ENCODE measurements at regions not wholly inside any gene's neighbourhood (a gene's known extent, or its start where the extent isn't known, plus 50 kb on each side); places are given as distances from the start of the nearest gene placed in this dataset.

DNA sequence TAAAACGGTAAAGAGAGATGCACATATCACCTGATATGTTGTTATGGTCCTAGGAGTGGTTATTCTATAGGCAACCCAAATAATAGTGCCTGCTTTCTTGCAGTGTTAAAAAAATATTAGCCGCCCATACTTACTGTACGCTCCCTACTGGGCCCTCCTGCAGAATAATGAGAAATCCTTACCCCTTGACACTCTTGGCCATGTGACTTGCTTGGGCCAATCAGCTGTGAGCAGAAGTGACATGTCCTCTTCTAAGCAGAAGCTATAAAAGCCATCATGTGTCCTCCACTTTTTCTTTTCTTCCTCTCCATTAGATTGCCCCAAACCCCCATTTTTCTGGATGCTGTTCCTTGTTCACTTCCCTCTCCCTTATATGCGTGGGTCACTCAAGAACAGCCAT is 90.5 kb upstream of the SPRED2 start:
- H3K27ac ChIP-seq (ENCODE audit: low read length): no peak overlapping the region
- BruUV-seq (replicated peaks): no TSS peak
- in situ Hi-C loops (cut with HindIII; ENCODE audit: low pct_unique_long_range_greater_than_20kb, low sequenced_read_pairs) (no loop called here), intact Hi-C loops (cut with micrococcal nuclease; ENCODE audit: unreplicated experiment) (no loop called here)
- ChIA-PET POLR2A (interaction anchor here (1.2 kb wide), 1 partner anchor 12 kb away, joined by 3 read pairs; no protein-coding TSS in a partner anchor), CTCF (interaction anchor here (0.6 to 0.7 kb wide), 2 partner anchors 17 to 151 kb away, joined by 3 read pairs; no protein-coding TSS in a partner anchor)
- ATAC-seq (no peak), DNase-seq (ENCODE audit: low read depth, low spot score) (no peak)
- TF ChIP-seq TCF7L2 (IDR thresholded peaks at IDR 0.05; ENCODE audit: low read depth, low read length): no peak
- TF ChIP-seq SIN3A (IDR thresholded peaks at IDR 0.05; ENCODE audit: borderline replicate concordance, insufficient read depth, low read depth, low read length): no peak
- TF ChIP-seq, protein P1, sequence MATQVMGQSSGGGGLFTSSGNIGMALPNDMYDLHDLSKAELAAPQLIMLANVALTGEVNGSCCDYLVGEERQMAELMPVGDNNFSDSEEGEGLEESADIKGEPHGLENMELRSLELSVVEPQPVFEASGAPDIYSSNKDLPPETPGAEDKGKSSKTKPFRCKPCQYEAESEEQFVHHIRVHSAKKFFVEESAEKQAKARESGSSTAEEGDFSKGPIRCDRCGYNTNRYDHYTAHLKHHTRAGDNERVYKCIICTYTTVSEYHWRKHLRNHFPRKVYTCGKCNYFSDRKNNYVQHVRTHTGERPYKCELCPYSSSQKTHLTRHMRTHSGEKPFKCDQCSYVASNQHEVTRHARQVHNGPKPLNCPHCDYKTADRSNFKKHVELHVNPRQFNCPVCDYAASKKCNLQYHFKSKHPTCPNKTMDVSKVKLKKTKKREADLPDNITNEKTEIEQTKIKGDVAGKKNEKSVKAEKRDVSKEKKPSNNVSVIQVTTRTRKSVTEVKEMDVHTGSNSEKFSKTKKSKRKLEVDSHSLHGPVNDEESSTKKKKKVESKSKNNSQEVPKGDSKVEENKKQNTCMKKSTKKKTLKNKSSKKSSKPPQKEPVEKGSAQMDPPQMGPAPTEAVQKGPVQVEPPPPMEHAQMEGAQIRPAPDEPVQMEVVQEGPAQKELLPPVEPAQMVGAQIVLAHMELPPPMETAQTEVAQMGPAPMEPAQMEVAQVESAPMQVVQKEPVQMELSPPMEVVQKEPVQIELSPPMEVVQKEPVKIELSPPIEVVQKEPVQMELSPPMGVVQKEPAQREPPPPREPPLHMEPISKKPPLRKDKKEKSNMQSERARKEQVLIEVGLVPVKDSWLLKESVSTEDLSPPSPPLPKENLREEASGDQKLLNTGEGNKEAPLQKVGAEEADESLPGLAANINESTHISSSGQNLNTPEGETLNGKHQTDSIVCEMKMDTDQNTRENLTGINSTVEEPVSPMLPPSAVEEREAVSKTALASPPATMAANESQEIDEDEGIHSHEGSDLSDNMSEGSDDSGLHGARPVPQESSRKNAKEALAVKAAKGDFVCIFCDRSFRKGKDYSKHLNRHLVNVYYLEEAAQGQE (IDR thresholded peaks at IDR 0.05; ENCODE audit: insufficient read depth in 1 of 2, low read depth in 2 of 2, low read length in 1 of 2): no peak
- no peak for TF ChIP-seq POLR2AphosphoS5 (IDR thresholded peaks at IDR 0.05; ENCODE audit: low read depth, low read length)
- TF ChIP-seq, protein P2, sequence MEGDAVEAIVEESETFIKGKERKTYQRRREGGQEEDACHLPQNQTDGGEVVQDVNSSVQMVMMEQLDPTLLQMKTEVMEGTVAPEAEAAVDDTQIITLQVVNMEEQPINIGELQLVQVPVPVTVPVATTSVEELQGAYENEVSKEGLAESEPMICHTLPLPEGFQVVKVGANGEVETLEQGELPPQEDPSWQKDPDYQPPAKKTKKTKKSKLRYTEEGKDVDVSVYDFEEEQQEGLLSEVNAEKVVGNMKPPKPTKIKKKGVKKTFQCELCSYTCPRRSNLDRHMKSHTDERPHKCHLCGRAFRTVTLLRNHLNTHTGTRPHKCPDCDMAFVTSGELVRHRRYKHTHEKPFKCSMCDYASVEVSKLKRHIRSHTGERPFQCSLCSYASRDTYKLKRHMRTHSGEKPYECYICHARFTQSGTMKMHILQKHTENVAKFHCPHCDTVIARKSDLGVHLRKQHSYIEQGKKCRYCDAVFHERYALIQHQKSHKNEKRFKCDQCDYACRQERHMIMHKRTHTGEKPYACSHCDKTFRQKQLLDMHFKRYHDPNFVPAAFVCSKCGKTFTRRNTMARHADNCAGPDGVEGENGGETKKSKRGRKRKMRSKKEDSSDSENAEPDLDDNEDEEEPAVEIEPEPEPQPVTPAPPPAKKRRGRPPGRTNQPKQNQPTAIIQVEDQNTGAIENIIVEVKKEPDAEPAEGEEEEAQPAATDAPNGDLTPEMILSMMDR (IDR thresholded peaks at IDR 0.05): no peak
- H3K4me3 ChIP-seq (ENCODE audit: low read depth in 2 of 2, low read length in 2 of 2): no peak overlapping the region
- H3K4me1 ChIP-seq (ENCODE audit: control insufficient read depth, insufficient read depth, low read length): no peaks in the 10 kb centered on the region
- H3K36me3 ChIP-seq (ENCODE audit: control insufficient read depth, insufficient read depth, low read length): no peaks in the 10 kb centered on the region
- H3K9me3 ChIP-seq (ENCODE audit: control insufficient read depth, insufficient read depth, low read depth, low read length): no peaks in the 10 kb centered on the region
- no peaks in the 10 kb centered on the region for H3K27me3 ChIP-seq (ENCODE audit: control insufficient read depth, insufficient read depth, low read length)

DNA sequence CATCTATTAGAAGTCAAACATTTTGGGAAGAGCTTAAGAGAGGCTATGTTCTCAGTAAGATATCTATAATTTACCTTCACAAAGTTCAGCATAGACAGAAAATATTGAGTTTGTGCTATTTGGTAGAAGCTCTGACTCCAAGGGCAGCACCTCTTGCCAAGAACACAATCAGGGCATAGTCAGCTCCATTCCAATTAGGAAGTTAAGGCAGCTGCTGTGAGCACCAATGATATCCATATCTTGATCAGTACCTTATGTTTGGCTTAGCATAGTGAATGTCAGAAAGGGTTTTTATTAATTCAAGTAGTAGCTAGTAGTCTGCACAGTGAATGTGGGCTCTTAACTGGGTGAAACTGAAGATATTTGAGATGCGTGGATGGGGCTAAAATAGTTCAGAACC is 86.4 kb upstream of the SPRED2 start:
- BruUV-seq (replicated peaks): no TSS peak
- POLR2A ChIA-PET: no interaction called here

More for the DNA sequence above, 86.4 kb upstream of the SPRED2 start:
- CTCF ChIA-PET: no interaction called here
- Histone ChIP-seq H3K4me1 (ENCODE audit: control insufficient read depth, insufficient read depth, low read length) (no peaks in the 10 kb centered on the region), H3K36me3 (ENCODE audit: control insufficient read depth, insufficient read depth, low read length) (no peaks in the 10 kb centered on the region), H3K4me3 (ENCODE audit: low read depth in 2 of 2, low read length in 2 of 2) (no peak overlapping the region), H3K27ac (ENCODE audit: low read length) (no peak overlapping the region), H3K27me3 (ENCODE audit: control insufficient read depth, insufficient read depth, low read length) (no peaks in the 10 kb centered on the region), H3K9me3 (ENCODE audit: control insufficient read depth, insufficient read depth, low read depth, low read length) (no peaks in the 10 kb centered on the region)
- intact Hi-C loops (cut with micrococcal nuclease; ENCODE audit: unreplicated experiment) (no loop called here), in situ Hi-C loops (cut with HindIII; ENCODE audit: low pct_unique_long_range_greater_than_20kb, low sequenced_read_pairs) (no loop called here)
- ATAC-seq (no peak), DNase-seq (ENCODE audit: low read depth, low spot score) (no peak)
- no peak for TF ChIP-seq POLR2AphosphoS5 (IDR thresholded peaks at IDR 0.05; ENCODE audit: low read depth, low read length)
- TF ChIP-seq, protein P2 (IDR thresholded peaks at IDR 0.05): no peak
- TF ChIP-seq, protein P1 (IDR thresholded peaks at IDR 0.05; ENCODE audit: insufficient read depth in 1 of 2, low read depth in 2 of 2, low read length in 1 of 2): no peak
- no peak for TF ChIP-seq SIN3A (IDR thresholded peaks at IDR 0.05; ENCODE audit: borderline replicate concordance, insufficient read depth, low read depth, low read length)

All from Panc1 (cell line).